GM21423 (cell line): ENCODE measurements at regions not wholly inside any gene's neighbourhood (a gene's known extent, or its start where the extent isn't known, plus 50 kb on each side); places are given as distances from the start of the nearest gene placed in this dataset.
A peak's percentile ranks its signal among the peaks of the same experiment; 100 is the strongest.

Source experiments
- ATAC-seq: cut with Tn5 transposase; IDR thresholded peaks from one replicate; pipeline ENCODE4 v1.9.1; 2021; ENCODE audit warnings: mild to moderate bottlenecking, moderate library complexity; ENCODE audit not compliant: unreplicated experiment

DNA sequence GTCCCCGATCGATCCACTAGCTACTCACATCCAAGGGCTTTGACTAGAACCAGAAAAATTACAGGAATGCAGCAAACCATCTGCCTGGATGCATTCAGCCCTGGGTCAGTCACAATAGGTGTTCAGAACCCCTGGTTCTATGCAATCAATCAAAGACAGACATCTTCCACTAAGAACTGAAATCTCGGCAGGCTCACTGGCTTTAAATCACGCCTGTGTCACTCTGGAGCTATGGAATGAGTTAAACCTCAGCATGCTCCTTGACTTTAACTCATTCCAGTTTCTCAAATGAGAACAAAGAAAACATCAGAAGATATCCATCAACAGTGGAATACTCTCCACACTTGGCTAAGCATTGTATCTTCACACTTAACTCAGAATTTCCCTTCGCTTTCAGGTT is 68.1 kb upstream of the SPTBN1 start:
- ATAC-seq = no peak

DNA sequence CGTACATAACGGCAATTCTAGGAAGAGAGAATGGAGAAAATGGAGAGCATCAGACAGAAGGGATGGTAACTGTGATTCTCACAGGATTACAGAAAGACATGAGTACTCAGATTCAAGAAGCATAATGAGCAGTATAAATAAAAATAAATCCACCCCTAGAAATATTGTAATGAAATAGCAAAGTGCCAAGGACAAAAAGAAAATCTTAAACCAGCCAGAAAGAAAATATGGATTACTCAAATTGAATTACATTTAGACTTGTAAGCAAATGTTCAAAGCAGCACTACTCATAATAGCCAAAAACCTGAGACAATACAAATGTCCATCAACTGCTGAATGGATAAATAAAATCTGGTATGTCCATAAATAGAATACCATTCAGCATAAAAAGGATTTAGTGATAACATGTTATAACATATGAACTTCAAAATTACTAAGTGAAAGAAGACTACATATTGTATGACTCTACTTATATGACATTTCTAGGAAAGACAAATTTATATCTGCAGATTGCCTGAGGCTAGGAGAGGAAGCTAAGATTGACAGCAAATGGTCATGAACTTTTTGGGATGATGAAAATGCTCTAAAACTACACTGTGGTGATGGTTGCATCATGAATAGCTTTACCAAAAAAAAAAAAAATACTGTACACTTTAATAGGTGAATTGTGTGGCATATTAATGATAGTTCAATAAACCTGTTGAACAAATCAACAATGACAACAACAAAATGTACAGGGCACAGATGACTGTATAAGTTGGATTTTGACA is 63.4 kb upstream of the SPTBN1 start:
- ATAC-seq = no peak

DNA sequence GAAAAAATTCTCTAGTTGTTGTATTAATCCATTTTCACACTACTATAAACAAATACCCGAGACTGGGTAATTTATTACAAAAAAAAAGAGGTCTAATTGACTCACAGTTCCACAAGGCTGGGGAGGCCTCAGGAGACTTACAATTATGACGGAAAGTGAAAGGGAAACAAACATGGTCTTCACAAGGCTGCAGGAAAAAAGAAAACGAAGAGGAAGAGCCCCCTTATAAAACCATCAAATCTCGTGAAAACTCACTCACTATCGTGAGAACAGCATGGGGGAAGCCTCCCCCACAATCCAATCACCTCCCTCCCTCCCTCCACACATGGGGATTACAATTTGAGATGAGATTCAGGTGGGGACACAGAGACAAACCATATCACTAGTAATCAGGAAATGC is 61.7 kb upstream of the SPTBN1 start:
- peak; percentile 72 for ATAC-seq

DNA sequence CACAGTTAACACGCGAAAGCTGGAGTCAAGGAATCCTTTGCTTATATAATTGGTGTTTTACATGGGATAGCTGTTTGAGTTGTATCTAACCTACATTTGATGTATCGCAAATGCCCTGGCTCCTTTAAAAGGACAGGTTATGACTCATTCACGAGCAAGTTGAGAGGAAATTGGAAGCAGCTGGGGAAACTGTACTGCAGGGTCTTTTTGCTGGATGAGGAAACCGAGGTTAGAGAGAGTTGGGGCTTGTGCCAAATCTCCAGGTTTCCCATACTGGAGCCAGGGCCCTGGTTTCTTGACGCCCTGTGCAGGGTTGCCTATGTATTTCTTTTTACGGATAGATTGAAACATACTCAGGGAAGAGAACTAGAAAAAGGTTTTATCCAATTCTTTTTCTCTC is 60.0 kb upstream of the SPTBN1 start:
- ATAC-seq = no peak

DNA sequence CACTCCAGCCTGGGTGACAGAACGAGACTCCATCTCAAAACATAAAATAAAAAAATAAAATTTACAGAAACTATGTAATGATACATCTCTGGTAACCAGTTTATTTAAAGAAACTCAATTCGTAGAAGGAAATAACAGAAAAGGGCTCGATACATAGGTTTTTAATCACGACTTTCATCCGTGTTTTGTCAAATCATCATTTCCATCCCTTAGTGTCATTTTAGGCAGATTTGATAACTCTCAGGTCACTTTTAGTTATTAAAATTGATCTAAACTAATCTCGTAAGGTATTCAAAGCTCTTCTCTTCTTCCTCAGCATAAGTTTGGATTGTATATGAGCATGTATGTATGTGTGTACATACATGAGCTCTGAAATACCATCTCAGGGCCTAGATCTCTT is 59.3 kb upstream of the SPTBN1 start:
- no peak for ATAC-seq

DNA sequence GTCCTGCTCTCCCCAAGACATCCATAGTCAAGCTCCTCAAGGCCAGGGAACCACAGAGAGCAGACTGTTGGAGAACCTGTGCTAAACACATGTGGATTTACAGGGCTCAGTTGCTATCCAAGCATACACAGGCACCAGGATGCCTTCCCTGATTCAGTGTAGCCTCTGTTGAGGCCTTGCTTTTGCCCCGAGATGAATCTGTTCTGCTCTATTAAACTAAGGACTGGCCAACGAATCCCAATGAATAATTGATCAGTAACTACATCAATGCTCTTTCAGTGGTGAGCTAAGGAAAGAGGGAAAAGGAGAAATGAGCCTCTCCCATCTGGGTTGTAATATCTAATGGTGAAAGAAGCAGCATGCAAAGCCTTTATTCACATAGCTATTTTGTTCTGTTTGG is 58.7 kb upstream of the SPTBN1 start:
- ATAC-seq = no peak

DNA sequence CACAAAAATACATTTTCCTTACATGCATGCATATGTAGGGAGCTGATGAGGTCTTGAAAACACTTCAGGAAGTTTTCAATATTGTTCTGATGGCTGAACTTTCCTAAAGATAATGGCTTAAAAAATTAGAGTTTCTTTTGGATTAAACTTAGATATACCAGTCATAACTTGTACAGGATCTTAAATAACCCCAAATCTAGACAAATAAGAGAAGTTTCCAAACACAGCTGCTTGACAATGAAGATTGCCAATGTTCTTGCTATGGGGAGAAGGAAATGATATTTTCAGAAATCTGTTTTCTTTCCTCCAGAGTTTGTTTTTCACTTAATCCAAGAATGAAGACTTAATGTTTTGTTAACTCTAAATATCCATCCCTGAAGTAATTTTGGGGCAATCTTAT is 54.6 kb upstream of the SPTBN1 start:
- ATAC-seq = no peak

DNA sequence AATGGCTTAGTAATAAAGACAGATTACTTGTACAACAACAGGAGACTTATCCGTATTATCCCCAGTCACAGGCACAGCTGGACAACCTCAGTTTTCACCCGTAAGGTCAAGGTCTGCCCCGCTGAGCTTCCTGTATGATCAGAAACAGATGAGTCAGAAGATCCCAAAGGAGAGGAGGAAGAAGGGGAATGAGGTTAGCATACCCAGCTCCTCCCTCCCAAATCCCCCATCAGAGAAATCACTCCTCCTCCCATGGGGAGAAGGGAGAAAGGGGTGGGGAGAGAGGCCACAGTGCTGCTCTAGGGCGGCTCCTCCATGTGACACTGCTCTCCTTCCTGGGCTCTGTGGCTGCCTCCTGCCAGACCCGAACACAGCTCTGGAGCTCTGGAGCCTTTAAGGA is 53.8 kb upstream of the SPTBN1 start:
- no peak for ATAC-seq

DNA sequence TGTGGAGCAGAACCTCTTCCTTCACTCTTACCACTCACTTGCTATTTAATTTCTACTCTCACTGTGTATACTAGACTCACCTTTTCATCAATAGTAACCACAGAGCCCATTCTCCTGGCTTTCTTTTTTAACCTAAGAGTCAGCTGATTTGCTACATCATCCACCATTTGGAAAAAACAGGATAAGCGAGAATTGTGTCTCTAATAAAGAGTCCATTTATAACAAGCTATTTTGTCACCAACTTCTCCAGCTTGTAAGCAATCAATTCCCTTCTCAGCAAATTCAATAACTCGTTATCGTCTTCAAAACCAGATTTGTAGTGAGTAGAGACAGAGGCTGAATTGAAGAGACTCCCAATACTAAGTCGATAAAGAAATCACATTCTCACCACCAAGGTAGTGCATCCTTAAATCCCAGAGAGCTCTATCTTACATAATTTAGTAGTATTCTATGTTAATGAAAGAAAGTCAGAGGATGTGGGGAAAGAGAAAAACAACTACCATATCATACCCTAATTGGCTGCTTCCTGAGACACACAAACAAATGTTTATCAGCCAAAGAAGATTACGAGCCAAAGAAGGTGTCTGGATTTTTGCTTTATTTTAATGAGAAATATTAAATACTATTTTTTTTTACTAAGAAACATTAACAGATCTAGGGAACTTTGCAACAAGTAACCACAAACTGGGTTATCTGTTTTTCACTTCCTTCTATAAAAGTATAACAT is 52.5 kb upstream of the SPTBN1 start:
- no peak for ATAC-seq

DNA sequence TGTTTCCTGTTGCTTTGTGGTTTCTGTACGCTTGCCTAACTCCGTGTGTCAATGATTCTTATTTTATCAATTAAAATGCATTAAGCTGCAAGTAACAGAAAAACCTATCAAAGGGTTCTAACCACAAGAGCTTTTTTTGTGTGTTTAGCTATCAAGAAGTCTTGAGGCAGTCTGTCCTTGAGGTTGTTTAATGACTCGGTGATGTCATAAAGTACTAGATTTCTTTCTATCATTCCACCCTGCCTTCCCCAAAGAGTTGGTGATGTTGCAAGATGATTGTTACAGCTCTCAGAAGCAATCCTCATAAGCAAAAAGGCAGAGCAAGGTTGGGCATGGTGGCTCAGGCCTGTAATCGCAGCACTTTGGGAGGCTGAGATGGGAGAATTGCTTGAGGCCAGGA is 51.9 kb upstream of the SPTBN1 start:
- ATAC-seq = no peak

DNA sequence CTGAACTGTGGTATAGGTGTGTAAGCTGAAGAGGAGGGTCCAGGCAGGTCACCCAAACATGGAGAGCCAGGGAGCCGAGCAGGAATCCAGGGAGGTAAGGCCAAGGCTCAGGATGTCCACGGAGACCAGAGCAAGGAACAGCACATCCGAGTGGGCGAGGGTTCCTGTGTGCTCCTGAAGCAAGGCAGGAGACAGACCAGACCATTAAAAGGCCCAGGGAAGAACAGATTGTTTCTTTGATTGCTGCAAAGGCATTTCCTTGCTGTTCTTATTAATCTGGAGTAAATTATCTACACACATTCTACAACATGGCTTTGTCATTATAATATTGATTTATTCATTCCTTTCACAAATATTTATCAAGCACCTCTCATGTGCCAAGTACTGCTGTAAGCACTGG is 50.1 kb upstream of the SPTBN1 start:
- ATAC-seq = no peak
